Mononuclear cell (primary cell): ENCODE measurements at regions not wholly inside any gene's neighbourhood (a gene's known extent, or its start where the extent isn't known, plus 50 kb on each side); places are given as distances from the start of the nearest gene placed in this dataset.

Experiments
- H3K27me3 ChIP-seq: 2 replicates; pipeline ENCODE4 v1.6.0; 2011; ENCODE audit warnings: low read length, control low read depth; ENCODE audit not compliant: insufficient read depth
- H3K4me1 ChIP-seq: 2 replicates; pipeline ENCODE4 v1.5.1; 2011; ENCODE audit warnings: mild to moderate bottlenecking, low read length, control low read depth; ENCODE audit not compliant: insufficient read depth
- H3K4me3 ChIP-seq: 2 replicates; pipeline ENCODE4 v1.5.1; 2011; ENCODE audit warnings: mild to moderate bottlenecking, low read length, moderate library complexity
- H3K9me3 ChIP-seq: 2 replicates; pipeline ENCODE4 v1.5.1; 2011; ENCODE audit warnings: low read depth, mild to moderate bottlenecking, control low read depth, low read length

- no peaks in the 10 kb centered on the region for H3K4me1 ChIP-seq
- H3K9me3 ChIP-seq: no peaks in the 10 kb centered on the region
- H3K4me3 ChIP-seq: no peak overlapping the region
- no peaks in the 10 kb centered on the region for H3K27me3 ChIP-seq
Observed at GRCh38 chr13:105259426-105259825, 1276.0 kb downstream of the EFNB2 start.

- Histone ChIP-seq H3K4me3 (no peak overlapping the region), H3K9me3 (no peaks in the 10 kb centered on the region), H3K27me3 (no peaks in the 10 kb centered on the region), H3K4me1 (no peaks in the 10 kb centered on the region)
Observed at GRCh38 chr13:105255472-105255871, 1280.0 kb downstream of the EFNB2 start.

GRCh38 chr13:105251293-105251692 lies 1284.2 kb downstream of the EFNB2 start:
- Histone ChIP-seq H3K4me1 (no peaks in the 10 kb centered on the region), H3K4me3 (no peak overlapping the region), H3K9me3 (peaks cover 10% of the 10 kb centered on the region), H3K27me3 (no peaks in the 10 kb centered on the region)

DNA sequence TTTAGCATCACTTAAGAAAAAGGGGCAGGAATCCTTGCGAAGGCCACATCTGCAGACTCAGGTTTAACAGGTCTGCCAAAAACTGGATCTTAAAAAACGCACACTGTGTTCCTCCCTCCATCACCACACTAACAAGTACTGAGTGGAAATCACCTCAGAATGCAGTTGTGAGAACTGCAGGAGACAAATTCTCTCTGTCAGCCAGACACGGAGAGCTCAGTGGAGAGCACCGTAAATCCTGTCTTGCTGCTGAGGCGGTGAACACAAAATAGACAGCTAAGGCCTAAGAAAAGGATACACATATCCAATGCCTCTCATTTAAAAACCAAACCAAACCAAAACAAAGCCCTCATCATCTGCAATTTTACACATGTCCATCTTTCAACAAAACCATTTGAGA lies 1287.6 kb downstream of the EFNB2 start:
- Histone ChIP-seq H3K9me3 (peaks cover 10% of the 10 kb centered on the region), H3K4me3 (no peak overlapping the region), H3K27me3 (no peaks in the 10 kb centered on the region), H3K4me1 (no peaks in the 10 kb centered on the region)

GRCh38 chr13:105240371-105240770 lies 1295.1 kb downstream of the EFNB2 start:
- H3K4me3 ChIP-seq: no peak overlapping the region
- H3K4me1 ChIP-seq: no peaks in the 10 kb centered on the region
- no peaks in the 10 kb centered on the region for H3K9me3 ChIP-seq
- H3K27me3 ChIP-seq: no peaks in the 10 kb centered on the region

- Histone ChIP-seq H3K9me3 (no peaks in the 10 kb centered on the region), H3K4me3 (no peak overlapping the region), H3K4me1 (no peaks in the 10 kb centered on the region), H3K27me3 (no peaks in the 10 kb centered on the region)
Observed at GRCh38 chr13:105232439-105232838, 1303.0 kb downstream of the EFNB2 start.

GRCh38 chr13:105232006-105232405 lies 1303.5 kb downstream of the EFNB2 start:
- Histone ChIP-seq H3K9me3 (no peaks in the 10 kb centered on the region), H3K27me3 (no peaks in the 10 kb centered on the region), H3K4me3 (no peak overlapping the region), H3K4me1 (no peaks in the 10 kb centered on the region)

- H3K27me3 ChIP-seq: no peaks in the 10 kb centered on the region
- no peaks in the 10 kb centered on the region for H3K4me1 ChIP-seq
- no peaks in the 10 kb centered on the region for H3K9me3 ChIP-seq
- H3K4me3 ChIP-seq: no peak overlapping the region
Observed at GRCh38 chr13:105231579-105231978, 1303.9 kb downstream of the EFNB2 start.

- Histone ChIP-seq H3K9me3 (no peaks in the 10 kb centered on the region), H3K27me3 (no peaks in the 10 kb centered on the region), H3K4me3 (no peak overlapping the region), H3K4me1 (no peaks in the 10 kb centered on the region)
Observed at GRCh38 chr13:105220881-105221280, 1314.6 kb downstream of the EFNB2 start.

- H3K4me3 ChIP-seq: no peak overlapping the region
- no peaks in the 10 kb centered on the region for H3K4me1 ChIP-seq
- no peaks in the 10 kb centered on the region for H3K9me3 ChIP-seq
- H3K27me3 ChIP-seq: no peaks in the 10 kb centered on the region
Observed at GRCh38 chr13:105220063-105220462, 1315.4 kb downstream of the EFNB2 start.

GRCh38 chr13:105219651-105220050 lies 1315.8 kb downstream of the EFNB2 start:
- H3K9me3 ChIP-seq: no peaks in the 10 kb centered on the region
- H3K4me1 ChIP-seq: no peaks in the 10 kb centered on the region
- H3K4me3 ChIP-seq: no peak overlapping the region
- no peaks in the 10 kb centered on the region for H3K27me3 ChIP-seq

DNA sequence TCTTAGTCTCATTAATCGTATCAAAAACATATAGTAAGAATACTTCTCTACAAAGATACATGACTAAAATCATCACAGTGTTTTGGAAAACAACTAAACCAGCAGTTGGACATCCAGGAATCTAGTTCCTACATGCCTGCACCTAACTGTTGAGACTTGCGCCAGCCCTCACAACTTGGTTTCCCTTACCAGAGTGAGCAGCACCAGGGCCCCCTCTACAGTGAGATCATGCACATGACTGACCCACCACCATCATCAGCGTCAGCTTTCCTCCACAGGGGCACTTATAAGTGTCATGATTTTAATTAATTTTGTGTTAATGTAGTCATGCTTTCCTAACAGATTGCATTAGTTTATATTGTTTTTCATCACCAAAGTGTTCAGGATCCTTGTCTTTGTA lies 1322.0 kb downstream of the EFNB2 start:
- no peaks in the 10 kb centered on the region for H3K27me3 ChIP-seq
- no peaks in the 10 kb centered on the region for H3K4me1 ChIP-seq
- H3K4me3 ChIP-seq: no peak overlapping the region
- H3K9me3 ChIP-seq: no peaks in the 10 kb centered on the region

DNA sequence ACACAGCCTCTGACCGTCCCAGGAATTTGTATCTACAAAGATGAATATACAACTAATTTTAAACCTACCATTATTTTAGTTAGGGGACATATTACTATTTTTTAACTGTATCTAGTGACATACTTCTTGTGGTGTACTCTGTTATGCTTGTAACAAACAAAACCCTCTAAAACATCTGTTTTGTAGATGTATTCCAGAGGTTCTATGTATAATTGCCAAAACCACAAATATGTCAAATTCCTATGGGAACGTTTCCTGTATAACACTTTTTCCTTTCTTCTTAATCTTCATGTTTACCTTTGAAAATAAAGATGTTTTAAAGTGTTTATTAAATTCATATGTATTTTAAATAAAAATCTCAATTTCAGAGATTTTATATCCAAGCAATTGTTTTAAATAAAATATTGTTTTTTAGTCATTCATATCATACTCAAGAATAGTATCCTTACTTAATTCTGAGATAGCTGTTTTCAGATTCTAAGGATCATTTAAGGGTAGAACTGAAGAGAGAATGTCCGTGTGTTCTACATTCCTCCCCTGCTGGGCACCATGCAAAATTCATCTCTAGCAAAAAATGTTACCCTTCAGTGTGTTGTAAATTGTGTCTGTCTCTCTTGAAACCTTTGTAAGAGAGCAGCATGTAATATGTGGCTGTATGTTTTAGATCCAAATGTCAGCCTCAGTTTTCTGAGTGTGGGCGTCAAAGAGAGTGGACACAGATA lies 1327.7 kb downstream of the EFNB2 start:
- no peak overlapping the region for H3K4me3 ChIP-seq
- no peaks in the 10 kb centered on the region for H3K4me1 ChIP-seq
- H3K27me3 ChIP-seq: no peaks in the 10 kb centered on the region
- H3K9me3 ChIP-seq: no peaks in the 10 kb centered on the region

- no peak overlapping the region for H3K4me3 ChIP-seq
- no peaks in the 10 kb centered on the region for H3K27me3 ChIP-seq
- H3K9me3 ChIP-seq: no peaks in the 10 kb centered on the region
- no peaks in the 10 kb centered on the region for H3K4me1 ChIP-seq
Observed at GRCh38 chr13:105202354-105202753, 1333.1 kb downstream of the EFNB2 start.

DNA sequence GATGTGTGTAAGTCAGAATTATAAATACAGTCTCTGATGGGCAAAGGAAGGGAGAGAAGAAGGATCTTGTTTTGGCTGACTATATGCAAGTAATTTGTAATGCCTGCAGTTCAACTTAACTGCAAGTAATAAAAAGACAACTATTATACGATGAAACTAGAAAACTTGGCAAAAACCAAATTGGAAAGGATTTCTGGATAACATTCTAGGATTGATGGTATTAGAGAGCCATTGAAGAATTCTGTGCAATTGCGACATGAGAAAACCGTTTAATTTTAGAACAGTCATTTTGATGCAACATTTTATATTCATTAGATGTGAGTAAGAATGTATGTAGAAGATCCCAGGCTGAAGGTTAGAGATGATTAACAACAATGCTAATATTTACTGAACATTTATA lies 1334.1 kb downstream of the EFNB2 start:
- H3K4me3 ChIP-seq: no peak overlapping the region
- H3K9me3 ChIP-seq: no peaks in the 10 kb centered on the region
- H3K27me3 ChIP-seq: no peaks in the 10 kb centered on the region
- no peaks in the 10 kb centered on the region for H3K4me1 ChIP-seq

GRCh38 chr13:105200181-105200580 lies 1335.3 kb downstream of the EFNB2 start:
- H3K4me1 ChIP-seq: no peaks in the 10 kb centered on the region
- H3K4me3 ChIP-seq: no peak overlapping the region
- H3K27me3 ChIP-seq: no peaks in the 10 kb centered on the region
- no peaks in the 10 kb centered on the region for H3K9me3 ChIP-seq
